ENCODE measurements at regions not wholly inside any gene's neighbourhood (a gene's known extent, or its start where the extent isn't known, plus 50 kb on each side); places are given as distances from the start of the nearest gene placed in this dataset.
A peak's percentile ranks its signal among the peaks of the same experiment; 100 is the strongest.

DNA sequence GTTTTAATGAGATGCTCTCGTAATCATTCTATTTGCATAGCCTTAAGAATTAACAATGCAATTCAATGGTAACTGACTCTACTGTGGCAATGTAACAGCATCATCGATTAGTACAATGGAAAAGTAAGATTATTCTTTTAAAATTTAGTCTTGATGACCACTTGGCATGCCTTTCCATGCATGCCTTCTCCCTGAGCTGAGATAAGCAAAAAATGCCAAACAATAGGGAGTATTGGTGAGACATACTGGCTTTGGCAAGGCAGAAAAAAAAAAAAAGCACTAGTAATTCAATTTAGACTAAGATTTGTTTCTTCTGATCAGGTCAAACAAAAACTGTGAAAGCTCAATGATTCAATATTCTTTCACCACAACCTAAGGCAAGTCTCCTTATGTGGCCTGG is 110.8 kb upstream of the TRIB2 start:
- Histone ChIP-seq H3K9me3 (replicated peaks) (no peaks in the 10 kb centered on the region), H3K4me3 (no peak overlapping the region), H3K27ac (no peak overlapping the region; the same call in 1 of the 2 replicates), H3K36me3 (no peaks in the 10 kb centered on the region), H3K27me3 (replicated peaks) (no peaks in the 10 kb centered on the region), H3K4me1 (replicated peaks) (peaks cover 35% of the 10 kb centered on the region)
- no peak for DNase-seq (ENCODE audit: low read depth in 1 of 2, low spot score in 2 of 2)

DNA sequence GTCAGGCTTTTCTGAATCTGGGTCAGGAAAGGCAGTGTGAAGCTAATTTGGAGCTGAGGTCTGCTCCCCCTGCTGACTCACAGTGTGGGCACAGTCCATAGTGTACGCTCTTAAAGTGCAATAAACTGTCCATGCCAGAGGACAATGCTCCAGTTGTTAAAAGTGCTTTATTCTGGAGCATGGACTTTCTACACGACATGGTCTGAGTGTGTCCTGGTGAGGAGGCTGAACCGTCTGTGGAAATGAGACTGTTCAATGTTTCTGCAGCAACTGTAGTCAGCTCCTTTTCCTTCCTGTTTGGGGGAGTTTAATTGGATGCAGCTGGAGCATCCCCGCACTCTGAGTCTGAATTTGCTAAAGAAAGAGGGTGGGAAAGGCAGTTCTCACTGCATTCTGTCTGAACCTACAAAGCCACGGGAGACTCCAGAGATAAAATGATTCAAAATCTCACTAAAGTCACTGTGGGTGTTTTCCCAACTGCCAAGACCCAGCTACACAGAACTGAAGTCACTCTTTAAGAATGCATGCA is 110.2 kb upstream of the TRIB2 start:
- Histone ChIP-seq H3K4me1 (replicated peaks) (peaks cover 35% of the 10 kb centered on the region), H3K9me3 (replicated peaks) (no peaks in the 10 kb centered on the region), H3K36me3 (no peaks in the 10 kb centered on the region), H3K4me3 (no peak overlapping the region), H3K27ac (no peak overlapping the region; the same call in 1 of the 2 replicates), H3K27me3 (replicated peaks) (no peaks in the 10 kb centered on the region)
- DNase-seq (ENCODE audit: low read depth in 1 of 2, low spot score in 2 of 2), result peak in 1 of 2 experiments; percentile 48

DNA sequence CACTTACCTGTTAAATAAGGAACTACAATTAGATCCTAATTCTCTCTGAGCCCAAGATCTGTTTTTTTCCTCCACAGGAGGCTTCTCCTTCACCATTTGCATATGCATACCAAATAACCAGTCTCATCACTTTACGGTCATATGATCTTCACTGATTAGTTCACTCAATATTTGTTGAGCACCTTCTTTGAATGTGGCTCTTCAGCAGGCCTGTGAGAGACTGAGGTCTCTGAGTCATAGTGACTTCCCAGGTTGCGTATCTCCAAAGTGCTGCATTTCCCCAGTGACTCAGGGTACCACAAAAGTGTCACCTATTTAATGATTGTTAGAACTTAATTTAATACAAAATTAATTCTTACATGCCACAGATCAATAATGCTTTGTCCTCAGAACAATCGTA is 108.8 kb upstream of the TRIB2 start:
- no peak overlapping the region for H3K4me3 ChIP-seq
- H3K36me3 ChIP-seq, result no peaks in the 10 kb centered on the region
- H3K27me3 ChIP-seq (replicated peaks), result no peaks in the 10 kb centered on the region
- H3K4me1 ChIP-seq (replicated peaks), result peaks cover 28% of the 10 kb centered on the region
- no peak overlapping the region for H3K27ac ChIP-seq
- no peaks in the 10 kb centered on the region for H3K9me3 ChIP-seq (replicated peaks)
- no peak for DNase-seq (ENCODE audit: low read depth in 1 of 2, low spot score in 2 of 2)

DNA sequence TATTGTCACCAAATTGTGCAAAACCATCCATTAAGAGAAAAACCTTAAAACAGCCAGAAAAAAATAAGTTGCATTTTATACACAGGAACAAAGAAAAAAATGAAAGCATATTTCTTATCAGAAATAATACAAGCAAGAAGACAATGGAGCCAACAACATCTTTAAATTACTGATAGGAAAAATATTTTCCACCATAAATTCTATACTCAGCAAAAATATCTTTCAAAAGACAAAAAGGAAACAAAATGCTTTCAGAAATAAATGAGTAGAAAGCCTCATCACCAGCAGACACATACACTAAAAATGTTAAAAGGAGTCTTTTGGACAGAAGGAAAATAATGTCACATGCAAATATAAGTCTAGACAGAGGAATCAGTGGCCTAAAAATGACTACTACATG is 106.4 kb upstream of the TRIB2 start:
- no peaks in the 10 kb centered on the region for H3K36me3 ChIP-seq
- no peaks in the 10 kb centered on the region for H3K9me3 ChIP-seq (replicated peaks)
- H3K4me1 ChIP-seq (replicated peaks), result peaks cover 16% of the 10 kb centered on the region
- H3K27me3 ChIP-seq (replicated peaks), result no peaks in the 10 kb centered on the region
- DNase-seq (ENCODE audit: low read depth in 1 of 2, low spot score in 2 of 2), result no peak
- H3K27ac ChIP-seq, result no peak overlapping the region
- H3K4me3 ChIP-seq, result no peak overlapping the region

DNA sequence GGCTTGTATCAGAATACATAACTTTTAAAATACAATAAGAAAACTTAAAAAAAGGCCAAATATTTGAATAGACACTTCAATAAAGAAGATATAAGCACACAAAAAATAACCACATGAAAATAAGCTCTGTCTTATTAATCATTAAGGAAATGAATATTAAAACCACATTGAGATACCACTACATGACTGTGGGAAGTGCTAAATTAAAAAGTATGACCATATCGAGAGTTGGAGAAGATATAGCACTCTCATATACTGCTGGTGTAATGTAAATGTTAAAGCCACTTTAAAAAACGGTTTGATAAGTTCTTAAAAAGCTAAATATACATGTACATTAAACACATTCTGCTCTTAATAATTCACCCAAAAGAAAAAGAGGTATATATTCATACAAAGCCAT is 104.6 kb upstream of the TRIB2 start:
- no peaks in the 10 kb centered on the region for H3K36me3 ChIP-seq
- H3K27ac ChIP-seq, result no peak overlapping the region
- H3K27me3 ChIP-seq (replicated peaks), result no peaks in the 10 kb centered on the region
- DNase-seq (ENCODE audit: low read depth in 1 of 2, low spot score in 2 of 2), result no peak
- peaks cover 3% of the 10 kb centered on the region; the same call in 1 of the 2 replicates for H3K4me1 ChIP-seq (replicated peaks)
- no peak overlapping the region for H3K4me3 ChIP-seq
- no peaks in the 10 kb centered on the region for H3K9me3 ChIP-seq (replicated peaks)

DNA sequence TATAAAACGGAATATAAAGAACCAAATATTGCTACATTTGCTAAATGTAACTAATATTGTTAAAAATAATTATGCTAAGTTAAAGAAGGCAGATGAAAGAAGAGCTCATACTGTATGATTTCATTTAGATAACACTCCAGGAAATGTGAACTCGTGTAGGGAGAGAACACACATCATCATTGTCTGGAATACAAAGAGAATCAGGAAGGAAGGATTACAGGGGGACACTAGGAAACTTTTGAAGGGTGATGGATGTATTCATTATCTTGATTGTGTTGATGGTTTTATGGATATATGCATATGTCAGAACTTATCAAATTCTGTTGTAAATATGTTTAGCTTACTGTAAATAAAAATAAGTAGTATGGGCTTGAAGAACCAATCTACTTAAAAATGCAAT is 104.1 kb upstream of the TRIB2 start:
- H3K27ac ChIP-seq, result no peak overlapping the region
- H3K9me3 ChIP-seq (replicated peaks), result no peaks in the 10 kb centered on the region

DNA sequence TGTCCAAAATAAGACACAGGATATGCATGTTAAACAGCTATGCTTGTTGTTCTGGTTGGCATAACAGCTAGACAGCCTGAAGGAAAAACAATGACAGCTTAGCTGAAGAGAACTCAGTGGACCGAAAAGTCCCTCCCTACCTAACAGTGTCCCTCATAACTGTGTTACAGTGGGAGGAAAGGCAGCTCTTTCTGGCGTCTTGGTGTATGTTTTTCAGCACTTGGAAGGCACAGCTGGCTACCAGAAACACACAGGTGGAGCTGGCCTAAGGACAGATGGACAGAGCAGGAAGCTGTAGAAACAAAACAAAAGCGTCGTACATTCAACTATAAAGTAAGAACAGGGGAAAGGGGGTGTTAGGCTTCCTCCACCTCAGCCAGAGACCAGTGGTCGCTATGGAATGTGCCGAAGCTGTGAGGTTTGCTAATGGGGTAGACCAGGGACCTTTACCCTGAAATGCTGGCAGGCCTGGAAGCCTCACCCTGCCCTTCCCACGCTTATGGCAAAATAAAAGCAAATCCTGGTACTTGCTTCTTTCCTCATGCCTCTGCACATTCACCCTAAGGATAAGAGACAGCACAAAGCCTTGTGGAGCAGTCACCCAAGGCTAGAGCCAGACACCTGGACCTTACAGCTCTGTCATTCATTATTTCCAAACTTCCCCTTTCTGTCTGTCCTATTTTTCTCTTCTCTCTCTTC is 103.5 kb upstream of the TRIB2 start:
- Histone ChIP-seq H3K27me3 (replicated peaks) (no peaks in the 10 kb centered on the region), H3K4me1 (replicated peaks) (no peaks in the 10 kb centered on the region), H3K9me3 (replicated peaks) (no peaks in the 10 kb centered on the region), H3K4me3 (no peak overlapping the region), H3K27ac (no peak overlapping the region), H3K36me3 (no peaks in the 10 kb centered on the region)
- DNase-seq (ENCODE audit: low read depth in 1 of 2, low spot score in 2 of 2), result no peak

More for the DNA sequence above, 104.1 kb upstream of the TRIB2 start:
- H3K4me3 ChIP-seq, result no peak overlapping the region
- DNase-seq (ENCODE audit: low read depth in 1 of 2, low spot score in 2 of 2), result no peak
- peaks cover 3% of the 10 kb centered on the region; the same call in 1 of the 2 replicates for H3K4me1 ChIP-seq (replicated peaks)
- no peaks in the 10 kb centered on the region for H3K27me3 ChIP-seq (replicated peaks)
- no peaks in the 10 kb centered on the region for H3K36me3 ChIP-seq

DNA sequence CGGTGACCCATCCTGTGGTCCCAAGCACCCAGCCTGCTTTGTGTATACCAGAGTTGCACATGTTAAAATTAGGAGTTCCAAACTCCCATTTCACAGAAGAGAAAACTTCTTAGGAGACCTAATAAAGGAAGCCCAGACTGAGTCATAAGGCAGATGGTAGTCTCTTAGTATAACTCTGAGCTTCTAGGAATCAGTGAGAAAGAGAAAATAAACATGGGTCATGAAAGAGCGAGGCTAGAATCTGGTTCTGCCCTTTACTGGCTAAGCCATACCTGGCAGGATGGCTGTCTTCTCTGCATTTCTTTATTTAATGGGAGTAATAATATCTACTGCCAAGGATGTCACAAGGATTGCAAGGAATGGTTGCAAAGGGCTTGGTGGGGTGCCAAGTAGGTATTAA is 101.2 kb upstream of the TRIB2 start:
- H3K4me1 ChIP-seq (replicated peaks), result no peaks in the 10 kb centered on the region
- H3K27me3 ChIP-seq (replicated peaks), result no peaks in the 10 kb centered on the region
- H3K27ac ChIP-seq, result no peak overlapping the region
- no peak overlapping the region for H3K4me3 ChIP-seq
- H3K9me3 ChIP-seq (replicated peaks), result no peaks in the 10 kb centered on the region
- no peak for DNase-seq (ENCODE audit: low read depth in 1 of 2, low spot score in 2 of 2)
- H3K36me3 ChIP-seq, result no peaks in the 10 kb centered on the region

DNA sequence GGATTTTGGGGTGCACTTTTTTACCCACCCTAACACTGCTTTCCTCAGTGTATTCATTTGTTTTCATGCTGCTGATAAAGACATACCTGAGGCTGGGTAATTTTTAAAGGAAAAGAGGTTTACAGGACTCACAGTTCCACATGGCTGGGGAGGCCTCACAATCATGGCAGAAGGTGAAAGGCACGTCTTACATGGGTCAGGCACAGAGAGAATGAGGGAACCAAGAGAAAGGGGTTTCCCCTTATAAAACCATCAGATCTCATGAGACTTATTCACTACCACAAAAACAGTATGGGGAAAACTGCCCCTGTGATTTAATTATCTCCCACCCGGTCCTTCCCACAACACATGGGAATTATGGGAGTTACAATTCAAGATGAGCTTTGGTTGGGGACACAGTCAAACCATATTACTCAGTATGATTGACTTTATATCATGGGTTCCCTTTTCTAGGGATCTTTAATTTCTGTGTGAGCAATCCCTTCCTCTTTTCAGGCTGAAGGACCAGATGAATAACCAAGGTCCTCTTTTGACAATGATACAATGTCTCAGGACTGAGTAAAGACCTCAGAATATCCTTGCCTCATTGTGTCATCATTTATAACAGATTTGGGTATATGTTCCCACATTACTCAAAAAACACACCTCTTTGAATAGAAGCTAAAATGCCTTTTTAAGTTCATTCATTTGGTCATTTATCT is 100.1 kb upstream of the TRIB2 start:
- Histone ChIP-seq H3K36me3 (no peaks in the 10 kb centered on the region), H3K4me3 (no peak overlapping the region), H3K9me3 (replicated peaks) (no peaks in the 10 kb centered on the region), H3K4me1 (replicated peaks) (no peaks in the 10 kb centered on the region), H3K27ac (no peak overlapping the region), H3K27me3 (replicated peaks) (no peaks in the 10 kb centered on the region)
- no peak for DNase-seq (ENCODE audit: low read depth in 1 of 2, low spot score in 2 of 2)

DNA sequence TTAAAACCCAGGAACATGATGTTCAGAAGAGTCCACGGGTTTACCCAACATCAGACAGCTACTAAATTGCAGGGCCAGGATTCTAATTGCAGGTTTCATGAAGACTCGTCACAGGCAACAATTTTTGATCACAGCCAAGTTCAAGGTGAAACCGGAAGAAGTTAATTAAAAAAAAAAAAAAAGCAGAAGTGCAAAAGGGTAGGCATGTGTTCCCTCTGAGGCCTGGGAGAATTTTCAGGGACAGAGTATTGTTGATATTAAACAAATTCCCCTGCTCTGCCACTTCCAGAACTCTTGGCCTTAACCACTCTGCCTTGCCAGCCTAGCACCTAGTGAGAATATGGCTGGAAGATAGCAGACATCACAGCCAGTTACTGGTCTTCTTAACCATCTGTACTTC is 99.4 kb upstream of the TRIB2 start:
- no peaks in the 10 kb centered on the region for H3K9me3 ChIP-seq (replicated peaks)
- H3K4me1 ChIP-seq (replicated peaks), result no peaks in the 10 kb centered on the region
- DNase-seq (ENCODE audit: low read depth in 1 of 2, low spot score in 2 of 2), result no peak
- no peak overlapping the region for H3K4me3 ChIP-seq
- H3K27ac ChIP-seq, result no peak overlapping the region
- H3K36me3 ChIP-seq, result no peaks in the 10 kb centered on the region
- no peaks in the 10 kb centered on the region for H3K27me3 ChIP-seq (replicated peaks)

DNA sequence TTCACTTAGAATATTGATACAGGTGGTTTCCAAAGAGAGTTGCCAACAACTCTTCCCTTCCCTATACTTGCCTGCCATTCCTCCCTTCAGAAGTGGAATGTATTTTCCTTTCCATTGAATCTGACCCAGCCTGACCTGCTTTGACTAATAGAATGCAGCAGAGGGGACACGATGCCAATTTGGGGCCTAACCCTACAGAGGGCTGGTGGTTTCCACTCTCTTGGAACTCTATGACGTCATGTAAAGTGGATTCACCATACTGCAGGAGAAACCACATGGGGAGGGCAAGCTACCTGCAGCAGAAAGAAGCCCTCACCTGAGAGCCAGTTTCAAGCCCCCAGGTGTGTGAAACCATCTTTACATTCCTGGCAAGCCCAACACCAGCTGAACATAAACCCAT is 98.9 kb upstream of the TRIB2 start:
- Histone ChIP-seq H3K9me3 (replicated peaks) (no peaks in the 10 kb centered on the region), H3K27ac (no peak overlapping the region), H3K4me3 (no peak overlapping the region), H3K27me3 (replicated peaks) (no peaks in the 10 kb centered on the region), H3K36me3 (no peaks in the 10 kb centered on the region), H3K4me1 (replicated peaks) (no peaks in the 10 kb centered on the region)
- DNase-seq (ENCODE audit: low read depth in 1 of 2, low spot score in 2 of 2), result no peak

DNA sequence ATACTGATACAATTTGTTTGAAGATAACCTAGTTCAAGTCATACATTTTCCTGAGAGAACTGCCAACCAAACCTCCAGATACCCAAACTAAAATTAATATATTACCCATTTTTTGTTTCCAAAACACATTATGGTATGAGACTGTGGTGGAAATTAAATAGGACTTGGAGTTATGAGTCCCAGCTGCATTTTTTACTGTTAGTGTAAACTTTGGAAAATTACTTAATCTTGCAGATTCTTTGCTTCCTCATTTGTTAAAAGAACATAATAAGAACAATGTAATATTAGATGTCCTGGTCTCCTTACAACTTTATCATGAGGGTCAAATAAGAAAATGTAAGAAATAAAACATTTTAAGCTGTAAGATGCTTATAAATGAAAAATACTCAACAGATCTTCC is 98.2 kb upstream of the TRIB2 start:
- no peak for DNase-seq (ENCODE audit: low read depth in 1 of 2, low spot score in 2 of 2)
- Histone ChIP-seq H3K27ac (no peak overlapping the region), H3K4me1 (replicated peaks) (no peaks in the 10 kb centered on the region), H3K36me3 (no peaks in the 10 kb centered on the region), H3K27me3 (replicated peaks) (no peaks in the 10 kb centered on the region), H3K4me3 (no peak overlapping the region), H3K9me3 (replicated peaks) (no peaks in the 10 kb centered on the region)

DNA sequence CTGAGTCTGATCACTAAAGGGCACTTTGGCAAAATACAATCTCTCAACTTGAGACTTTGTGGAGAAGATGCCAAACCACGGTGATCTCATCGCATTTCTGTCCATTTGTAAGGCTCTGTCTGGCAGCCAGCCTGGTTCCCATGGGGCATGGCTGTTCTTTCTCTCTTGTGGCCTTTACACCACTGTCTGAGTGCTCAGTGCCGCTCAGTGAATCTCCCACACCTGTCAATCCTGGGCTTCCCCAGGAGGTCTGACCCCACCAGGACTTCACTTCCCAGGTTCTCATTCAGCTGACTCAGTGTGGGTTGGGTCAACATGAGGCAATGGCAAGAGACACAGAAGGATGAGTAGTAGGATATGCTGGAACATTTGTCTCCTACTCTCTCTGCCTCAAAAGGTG is 96.8 kb upstream of the TRIB2 start:
- Histone ChIP-seq H3K27me3 (replicated peaks) (no peaks in the 10 kb centered on the region), H3K4me1 (replicated peaks) (no peaks in the 10 kb centered on the region), H3K9me3 (replicated peaks) (no peaks in the 10 kb centered on the region), H3K4me3 (no peak overlapping the region), H3K27ac (no peak overlapping the region), H3K36me3 (no peaks in the 10 kb centered on the region)
- no peak for DNase-seq (ENCODE audit: low read depth in 1 of 2, low spot score in 2 of 2)

DNA sequence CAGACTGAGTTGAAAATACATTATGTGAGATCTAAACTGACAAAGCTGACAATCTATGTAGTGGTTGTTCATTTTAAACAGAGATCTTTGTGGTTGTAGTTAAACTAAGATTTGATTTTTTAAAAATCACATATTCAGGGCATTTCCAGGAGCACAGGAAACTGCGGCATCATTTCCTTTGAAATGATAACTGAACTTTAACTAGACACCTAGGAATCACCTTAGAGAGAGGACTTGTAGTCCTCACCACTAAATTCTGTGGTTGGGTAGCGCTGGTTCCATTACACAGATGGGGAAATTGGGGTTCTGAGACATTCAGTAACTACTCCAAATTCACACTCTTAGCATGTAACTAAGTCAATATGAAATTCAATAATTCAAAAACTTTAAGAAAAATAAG is 96.0 kb upstream of the TRIB2 start:
- no peaks in the 10 kb centered on the region for H3K27me3 ChIP-seq (replicated peaks)
- no peak for DNase-seq (ENCODE audit: low read depth in 1 of 2, low spot score in 2 of 2)
- H3K9me3 ChIP-seq (replicated peaks), result no peaks in the 10 kb centered on the region
- no peaks in the 10 kb centered on the region for H3K4me1 ChIP-seq (replicated peaks)
- no peaks in the 10 kb centered on the region for H3K36me3 ChIP-seq
- H3K27ac ChIP-seq, result no peak overlapping the region
- H3K4me3 ChIP-seq, result no peak overlapping the region
